Astrocyte (in vitro differentiated cells and primary cell): ENCODE measurements at regions not wholly inside any gene's neighbourhood (a gene's known extent, or its start where the extent isn't known, plus 50 kb on each side); places are given as distances from the start of the nearest gene placed in this dataset.

Experiments used
- DNase-seq: peaks from one replicate; pipeline ENCODE4 v3.0.0-alpha.2; 2010; ENCODE audit warnings: low read depth
- FAIRE-seq: peaks from 2 replicates; lab custom pipeline; 2011; peaks lifted over from hg19 to GRCh38; lab: Jason Lieb, UNC
- H2AFZ ChIP-seq: 2 replicates; pipeline ENCODE4 v1.6.0; 2012; ENCODE audit warnings: low read depth, low read length, inconsistent platforms
- H3K27ac ChIP-seq: 2 replicates; pipeline ENCODE4 v1.5.1; 2011; ENCODE audit warnings: low read depth, low read length, inconsistent platforms
- H3K27me3 ChIP-seq: 2 replicates; pipeline ENCODE4 v1.6.0; 2011; ENCODE audit warnings: low read length, inconsistent platforms; ENCODE audit not compliant: insufficient read depth
- H3K36me3 ChIP-seq: 2 replicates; pipeline ENCODE4 v1.5.1; 2011; ENCODE audit warnings: low read length, inconsistent platforms; ENCODE audit not compliant: insufficient read depth
- H3K4me1 ChIP-seq: 2 replicates; pipeline ENCODE4 v1.5.1; 2011; ENCODE audit warnings: low read length, inconsistent platforms; ENCODE audit not compliant: insufficient read depth
- H3K4me2 ChIP-seq: 2 replicates; pipeline ENCODE4 v1.6.0; 2012; ENCODE audit warnings: low read length, inconsistent platforms
- H3K4me3 ChIP-seq: 2 replicates; pipeline ENCODE4 v1.5.1; 2011; ENCODE audit warnings: low read depth, mild to moderate bottlenecking, low read length, inconsistent platforms; ENCODE audit not compliant: insufficient read depth
- H3K79me2 ChIP-seq: 2 replicates; pipeline ENCODE4 v1.6.0; 2012; ENCODE audit warnings: mild to moderate bottlenecking, low read length, inconsistent platforms; ENCODE audit not compliant: insufficient read depth
- H3K9ac ChIP-seq: 2 replicates; pipeline ENCODE4 v1.6.0; 2012; ENCODE audit warnings: mild to moderate bottlenecking, low read length, inconsistent platforms
- H3K9me3 ChIP-seq: 2 replicates; pipeline ENCODE4 v1.5.1; 2012; ENCODE audit warnings: low read depth, mild to moderate bottlenecking, low read length, inconsistent platforms; ENCODE audit not compliant: insufficient read depth
- H4K20me1 ChIP-seq: 2 replicates; pipeline ENCODE4 v1.6.0; 2012; ENCODE audit warnings: low read length, inconsistent platforms; ENCODE audit not compliant: insufficient read depth
- H3K27ac Mint-ChIP-seq: one replicate; pipeline ENCODE4 v1.8.0; 2021; ENCODE audit warnings: mild to moderate bottlenecking, mixed read lengths; ENCODE audit not compliant: unreplicated experiment
- H3K27me3 Mint-ChIP-seq: one replicate; pipeline ENCODE4 v1.8.0; 2021; ENCODE audit warnings: low read depth, mixed read lengths; ENCODE audit not compliant: unreplicated experiment
- H3K36me3 Mint-ChIP-seq: one replicate; pipeline ENCODE4 v1.8.0; 2021; ENCODE audit warnings: low read depth, mixed read lengths; ENCODE audit not compliant: unreplicated experiment
- H3K4me1 Mint-ChIP-seq: one replicate; pipeline ENCODE4 v1.8.0; 2021; ENCODE audit warnings: low read depth, mixed read lengths; ENCODE audit not compliant: unreplicated experiment
- H3K4me3 Mint-ChIP-seq: one replicate; pipeline ENCODE4 v1.8.0; 2021; ENCODE audit warnings: mild to moderate bottlenecking, moderate library complexity, mixed read lengths; ENCODE audit not compliant: unreplicated experiment
- H3K9me3 Mint-ChIP-seq: one replicate; pipeline ENCODE4 v1.8.0; 2021; ENCODE audit warnings: mild to moderate bottlenecking, mixed read lengths; ENCODE audit not compliant: unreplicated experiment
- CTCF ChIP-seq: IDR thresholded peaks from 2 replicates; pipeline ENCODE4 v1.5.1; 2011; ENCODE audit warnings: low read depth, mild to moderate bottlenecking, inconsistent platforms, low read length, moderate library complexity; ENCODE audit not compliant: insufficient read depth
- EZH2 ChIP-seq: IDR thresholded peaks from 2 replicates; pipeline ENCODE4 v1.6.1; 2012; ENCODE audit warnings: mild to moderate bottlenecking, low read length, inconsistent platforms; ENCODE audit not compliant: insufficient read depth

GRCh38 chr19:28486926-28487325 is 726.0 kb downstream of the UQCRFS1 start:
- Histone ChIP-seq H3K4me3 (no peak overlapping the region), H3K27ac (no peak overlapping the region), H3K36me3 (no peaks in the 10 kb centered on the region), H3K4me1 (no peaks in the 10 kb centered on the region), H3K9ac (no peak overlapping the region), H4K20me1 (no peaks in the 10 kb centered on the region), H3K9me3 (no peaks in the 10 kb centered on the region), H3K27me3 (no peaks in the 10 kb centered on the region), H3K4me2 (no peak overlapping the region), H3K79me2 (no peaks in the 10 kb centered on the region), H2AFZ (no peak overlapping the region)
- no peaks in the 10 kb centered on the region for H3K9me3 Mint-ChIP-seq
- H3K4me1 Mint-ChIP-seq = peaks cover 13% of the 10 kb centered on the region
- peaks cover 26% of the 10 kb centered on the region for H3K27me3 Mint-ChIP-seq
- H3K27ac Mint-ChIP-seq = no peak overlapping the region
- TF ChIP-seq CTCF (no peak), EZH2 (no peak)
- H3K4me3 Mint-ChIP-seq = no peak overlapping the region
- DNase-seq (no peak), FAIRE-seq (no peak)
- no peaks in the 10 kb centered on the region for H3K36me3 Mint-ChIP-seq

- Mint-ChIP-seq H3K9me3 (no peaks in the 10 kb centered on the region), H3K4me1 (peaks cover 13% of the 10 kb centered on the region), H3K27me3 (peaks cover 26% of the 10 kb centered on the region), H3K4me3 (no peak overlapping the region), H3K27ac (no peak overlapping the region), H3K36me3 (no peaks in the 10 kb centered on the region)
- Histone ChIP-seq H3K9me3 (no peaks in the 10 kb centered on the region), H4K20me1 (no peaks in the 10 kb centered on the region), H3K27ac (no peak overlapping the region), H3K9ac (no peak overlapping the region), H2AFZ (no peak overlapping the region), H3K4me3 (no peak overlapping the region), H3K79me2 (no peaks in the 10 kb centered on the region), H3K4me2 (no peak overlapping the region), H3K36me3 (no peaks in the 10 kb centered on the region), H3K27me3 (no peaks in the 10 kb centered on the region), H3K4me1 (no peaks in the 10 kb centered on the region)
- TF ChIP-seq EZH2 = no peak
- TF ChIP-seq CTCF = no peak
- no peak for FAIRE-seq
- DNase-seq = no peak
Measured at GRCh38 chr19:28486473-28486872, 726.5 kb downstream of the UQCRFS1 start.

DNA sequence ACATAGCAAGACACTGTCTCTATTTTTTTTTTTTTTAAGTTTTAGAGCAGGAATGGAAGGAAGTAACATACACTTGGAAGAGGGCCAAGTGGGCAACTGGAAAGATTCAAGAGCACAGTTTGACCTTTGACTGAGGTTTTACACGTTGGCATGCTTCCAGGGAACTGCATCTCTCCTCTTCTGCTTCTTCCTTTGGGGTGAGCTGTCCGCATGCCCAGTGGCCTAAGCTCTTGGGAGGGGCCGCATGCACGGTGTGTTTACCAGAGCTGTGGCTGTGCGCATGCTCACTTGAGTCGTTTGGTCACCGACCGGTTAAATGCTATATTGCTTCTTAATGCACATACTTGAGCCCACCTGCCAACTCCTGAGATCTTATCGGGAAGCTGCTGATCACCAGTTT is 727.7 kb downstream of the UQCRFS1 start:
- Histone ChIP-seq H4K20me1 (no peaks in the 10 kb centered on the region), H3K79me2 (no peaks in the 10 kb centered on the region), H3K27me3 (no peaks in the 10 kb centered on the region), H3K4me3 (no peak overlapping the region), H3K9ac (no peak overlapping the region), H3K4me2 (no peak overlapping the region), H3K36me3 (no peaks in the 10 kb centered on the region), H3K4me1 (no peaks in the 10 kb centered on the region), H3K9me3 (no peaks in the 10 kb centered on the region), H3K27ac (no peak overlapping the region), H2AFZ (no peak overlapping the region)
- peak overlapping the region; percentile 58 for H3K27ac Mint-ChIP-seq
- DNase-seq (no peak), FAIRE-seq (no peak)
- H3K27me3 Mint-ChIP-seq = peaks cover 22% of the 10 kb centered on the region
- no peaks in the 10 kb centered on the region for H3K36me3 Mint-ChIP-seq
- H3K4me3 Mint-ChIP-seq = no peak overlapping the region
- H3K9me3 Mint-ChIP-seq = no peaks in the 10 kb centered on the region
- H3K4me1 Mint-ChIP-seq = peaks cover 12% of the 10 kb centered on the region
- TF ChIP-seq EZH2 (no peak), CTCF (no peak)
